Sigmoid colon (tissue), 4 donors: ENCODE measurements at regions not wholly inside any gene's neighbourhood (a gene's known extent, or its start where the extent isn't known, plus 50 kb on each side); places are given as distances from the start of the nearest gene placed in this dataset.

Experiments
- EP300 ChIP-seq, 4 donors: sonication (generic); formaldehyde crosslinking; IDR thresholded peaks; one replicate each; pipeline ENCODE4 v1.6.1; 2017; ENCODE audit warnings: antibody characterized with exemption in 4 of 4
- POLR2A ChIP-seq, 2 donors: fragments of 450-650 bp; IDR thresholded peaks; one replicate each; pipeline ENCODE4 v1.6.1; 2016; ENCODE audit warnings: antibody characterized with exemption in 2 of 2, mild to moderate bottlenecking in 2 of 2, moderate library complexity in 2 of 2
- POLR2AphosphoS5 ChIP-seq, 4 donors: sonication (generic); formaldehyde crosslinking; IDR thresholded peaks; one replicate each; pipeline ENCODE4 v1.6.1; 2017; ENCODE audit warnings: antibody characterized with exemption in 4 of 4
- TF ChIP-seq, protein P1 (sequence below), 4 experiments: fragments of 450-650 bp in 3 of 4; fragments of 200-600 bp in 1 of 4; IDR thresholded peaks; one replicate each; pipeline ENCODE4 v1.5.1; 2016 to 2019; ENCODE audit warnings: antibody characterized with exemption in 4 of 4, mild to moderate bottlenecking in 3 of 4, moderate library complexity in 2 of 4

DNA sequence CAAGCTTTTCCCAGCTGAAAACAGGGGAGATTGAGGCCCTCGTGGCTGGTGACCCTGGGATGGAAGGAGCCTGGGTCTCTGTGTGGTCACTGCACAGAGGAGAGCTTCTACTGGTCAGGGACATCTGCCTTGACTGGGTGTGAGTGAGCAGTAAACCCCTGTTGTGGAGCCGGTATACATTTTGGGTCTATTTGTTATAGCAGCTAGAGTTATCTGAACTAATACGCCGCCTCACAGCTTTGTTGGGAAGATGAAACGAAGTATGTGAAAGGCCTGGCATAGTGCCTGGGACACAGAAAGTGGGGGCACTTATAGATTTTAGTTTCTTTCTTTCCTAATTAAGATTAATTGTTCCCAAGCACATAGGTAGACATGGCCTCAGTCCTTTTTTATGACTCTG, 72.2 kb upstream of the HPCAL1 start:
- TF ChIP-seq, protein P1, sequence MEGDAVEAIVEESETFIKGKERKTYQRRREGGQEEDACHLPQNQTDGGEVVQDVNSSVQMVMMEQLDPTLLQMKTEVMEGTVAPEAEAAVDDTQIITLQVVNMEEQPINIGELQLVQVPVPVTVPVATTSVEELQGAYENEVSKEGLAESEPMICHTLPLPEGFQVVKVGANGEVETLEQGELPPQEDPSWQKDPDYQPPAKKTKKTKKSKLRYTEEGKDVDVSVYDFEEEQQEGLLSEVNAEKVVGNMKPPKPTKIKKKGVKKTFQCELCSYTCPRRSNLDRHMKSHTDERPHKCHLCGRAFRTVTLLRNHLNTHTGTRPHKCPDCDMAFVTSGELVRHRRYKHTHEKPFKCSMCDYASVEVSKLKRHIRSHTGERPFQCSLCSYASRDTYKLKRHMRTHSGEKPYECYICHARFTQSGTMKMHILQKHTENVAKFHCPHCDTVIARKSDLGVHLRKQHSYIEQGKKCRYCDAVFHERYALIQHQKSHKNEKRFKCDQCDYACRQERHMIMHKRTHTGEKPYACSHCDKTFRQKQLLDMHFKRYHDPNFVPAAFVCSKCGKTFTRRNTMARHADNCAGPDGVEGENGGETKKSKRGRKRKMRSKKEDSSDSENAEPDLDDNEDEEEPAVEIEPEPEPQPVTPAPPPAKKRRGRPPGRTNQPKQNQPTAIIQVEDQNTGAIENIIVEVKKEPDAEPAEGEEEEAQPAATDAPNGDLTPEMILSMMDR (IDR thresholded peaks at IDR 0.05), result no peak
- TF ChIP-seq POLR2AphosphoS5 (IDR thresholded peaks at IDR 0.05) (no peak), EP300 (IDR thresholded peaks at IDR 0.05) (no peak), POLR2A (IDR thresholded peaks at IDR 0.05) (no peak)
